ENCODE measurements at regions not wholly inside any gene's neighbourhood (a gene's known extent, or its start where the extent isn't known, plus 50 kb on each side); places are given as distances from the start of the nearest gene placed in this dataset.

DNA sequence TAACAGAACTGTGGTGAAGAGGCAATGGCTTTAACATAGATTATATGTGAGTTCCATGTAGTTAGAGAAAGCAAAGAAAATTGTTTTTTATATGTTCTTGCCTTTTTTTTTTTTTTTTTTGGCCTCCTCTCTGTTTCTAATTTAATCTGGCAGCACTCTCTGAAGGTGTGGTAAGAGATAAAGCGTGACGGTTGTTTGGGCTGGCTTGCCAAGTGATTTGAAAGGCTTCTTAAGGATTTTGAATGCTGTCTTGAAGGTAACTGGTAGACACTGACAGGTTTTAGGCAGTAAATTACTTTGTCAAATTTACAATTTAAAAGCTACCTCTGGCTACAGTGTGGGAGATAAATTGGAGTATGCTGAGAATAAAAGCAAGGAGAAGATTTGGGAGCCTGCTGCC, 269.3 kb upstream of the HS3ST1 start:
- FAIRE-seq (no peak), DNase-seq (ENCODE audit: insufficient read length, low spot score) (no peak)
- TF ChIP-seq, protein P1, sequence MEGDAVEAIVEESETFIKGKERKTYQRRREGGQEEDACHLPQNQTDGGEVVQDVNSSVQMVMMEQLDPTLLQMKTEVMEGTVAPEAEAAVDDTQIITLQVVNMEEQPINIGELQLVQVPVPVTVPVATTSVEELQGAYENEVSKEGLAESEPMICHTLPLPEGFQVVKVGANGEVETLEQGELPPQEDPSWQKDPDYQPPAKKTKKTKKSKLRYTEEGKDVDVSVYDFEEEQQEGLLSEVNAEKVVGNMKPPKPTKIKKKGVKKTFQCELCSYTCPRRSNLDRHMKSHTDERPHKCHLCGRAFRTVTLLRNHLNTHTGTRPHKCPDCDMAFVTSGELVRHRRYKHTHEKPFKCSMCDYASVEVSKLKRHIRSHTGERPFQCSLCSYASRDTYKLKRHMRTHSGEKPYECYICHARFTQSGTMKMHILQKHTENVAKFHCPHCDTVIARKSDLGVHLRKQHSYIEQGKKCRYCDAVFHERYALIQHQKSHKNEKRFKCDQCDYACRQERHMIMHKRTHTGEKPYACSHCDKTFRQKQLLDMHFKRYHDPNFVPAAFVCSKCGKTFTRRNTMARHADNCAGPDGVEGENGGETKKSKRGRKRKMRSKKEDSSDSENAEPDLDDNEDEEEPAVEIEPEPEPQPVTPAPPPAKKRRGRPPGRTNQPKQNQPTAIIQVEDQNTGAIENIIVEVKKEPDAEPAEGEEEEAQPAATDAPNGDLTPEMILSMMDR (IDR thresholded peaks at IDR 0.05; ENCODE audit: insufficient read depth, missing control alignments): no peak

DNA sequence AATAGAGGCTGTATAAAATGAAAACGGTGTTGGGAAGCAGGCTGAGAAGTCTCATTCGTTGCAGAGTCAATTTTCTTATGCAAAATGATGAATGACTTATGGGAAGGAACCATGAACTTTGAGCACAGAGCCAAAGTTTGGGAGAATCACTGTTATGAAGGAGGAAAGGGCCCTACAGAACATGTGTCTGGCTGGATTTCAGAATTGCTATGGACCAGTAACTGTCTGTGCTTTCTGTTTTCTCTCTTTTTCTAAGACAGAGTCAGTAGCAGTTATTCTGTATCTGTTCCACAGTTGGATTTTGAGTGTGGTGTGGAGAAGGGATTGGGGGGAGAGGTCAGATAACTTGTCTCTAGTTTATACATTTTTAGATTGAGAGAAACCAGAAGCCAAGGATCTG, 265.0 kb upstream of the HS3ST1 start:
- FAIRE-seq: no peak
- TF ChIP-seq, protein P1 (IDR thresholded peaks at IDR 0.05; ENCODE audit: insufficient read depth, missing control alignments): no peak
- DNase-seq (ENCODE audit: insufficient read length, low spot score): no peak

DNA sequence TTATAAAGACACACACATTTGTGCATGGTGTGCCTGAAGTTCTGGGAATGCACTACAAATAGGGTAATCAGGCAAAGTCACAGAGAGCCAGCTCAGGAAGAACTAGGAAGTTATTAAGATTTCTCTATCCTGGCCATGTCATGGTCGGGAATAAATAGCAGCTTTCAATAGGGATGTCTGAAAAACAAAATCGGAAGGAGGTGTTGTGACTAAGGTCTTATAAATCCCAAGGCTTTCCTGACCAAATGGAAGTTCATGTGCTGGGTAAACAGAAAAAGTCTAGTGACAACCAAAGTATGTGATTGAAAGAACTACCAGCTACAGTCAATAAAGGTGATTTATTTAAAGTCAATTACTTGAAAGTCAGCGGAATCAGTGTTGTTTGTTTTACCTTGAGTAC, 262.5 kb upstream of the HS3ST1 start:
- no peak for DNase-seq (ENCODE audit: insufficient read length, low spot score)
- no peak for FAIRE-seq
- TF ChIP-seq, protein P1 (IDR thresholded peaks at IDR 0.05; ENCODE audit: insufficient read depth, missing control alignments): no peak

DNA sequence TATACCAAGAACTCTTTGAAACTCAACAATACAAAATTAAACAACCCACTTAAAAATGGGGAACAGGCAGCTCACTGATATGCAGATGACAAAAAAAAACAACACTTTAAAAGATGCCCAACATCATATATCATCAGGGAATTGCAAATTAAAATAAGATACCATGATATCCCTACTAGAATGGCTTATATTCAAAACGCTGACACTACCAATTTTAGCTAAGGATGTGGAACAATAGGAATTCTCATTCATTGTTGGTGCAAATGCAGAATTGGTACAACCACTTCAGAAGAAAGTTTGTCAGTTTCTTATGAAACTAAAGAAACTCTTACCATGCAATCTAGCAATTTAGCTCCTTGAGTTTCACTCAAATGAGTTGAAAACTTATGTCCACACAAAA, 259.0 kb upstream of the HS3ST1 start:
- TF ChIP-seq, protein P1 (IDR thresholded peaks at IDR 0.05; ENCODE audit: insufficient read depth, missing control alignments): no peak
- FAIRE-seq (no peak), DNase-seq (ENCODE audit: insufficient read length, low spot score) (no peak)

DNA sequence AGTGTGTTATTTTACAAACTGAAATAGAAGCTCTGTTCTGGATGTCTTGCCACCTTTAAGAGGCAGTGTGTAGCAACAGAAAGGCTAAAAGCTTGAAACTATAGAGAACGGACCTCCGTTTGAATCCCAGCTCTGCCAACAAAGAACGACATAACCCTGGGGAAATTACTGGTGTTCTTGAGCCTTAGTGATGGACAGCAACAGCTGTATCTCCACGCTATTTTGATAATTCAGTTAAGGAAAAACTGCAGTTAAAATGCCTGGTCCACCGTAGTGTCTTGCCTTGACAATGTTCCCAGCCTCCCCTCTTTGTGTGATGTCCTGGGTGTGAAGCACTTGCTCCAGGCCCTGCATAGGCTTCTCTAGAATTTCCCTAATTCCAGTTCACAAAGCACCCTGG, 256.8 kb upstream of the HS3ST1 start:
- DNase-seq (ENCODE audit: insufficient read length, low spot score) (no peak), FAIRE-seq (no peak)
- TF ChIP-seq, protein P1 (IDR thresholded peaks at IDR 0.05; ENCODE audit: insufficient read depth, missing control alignments): no peak

DNA sequence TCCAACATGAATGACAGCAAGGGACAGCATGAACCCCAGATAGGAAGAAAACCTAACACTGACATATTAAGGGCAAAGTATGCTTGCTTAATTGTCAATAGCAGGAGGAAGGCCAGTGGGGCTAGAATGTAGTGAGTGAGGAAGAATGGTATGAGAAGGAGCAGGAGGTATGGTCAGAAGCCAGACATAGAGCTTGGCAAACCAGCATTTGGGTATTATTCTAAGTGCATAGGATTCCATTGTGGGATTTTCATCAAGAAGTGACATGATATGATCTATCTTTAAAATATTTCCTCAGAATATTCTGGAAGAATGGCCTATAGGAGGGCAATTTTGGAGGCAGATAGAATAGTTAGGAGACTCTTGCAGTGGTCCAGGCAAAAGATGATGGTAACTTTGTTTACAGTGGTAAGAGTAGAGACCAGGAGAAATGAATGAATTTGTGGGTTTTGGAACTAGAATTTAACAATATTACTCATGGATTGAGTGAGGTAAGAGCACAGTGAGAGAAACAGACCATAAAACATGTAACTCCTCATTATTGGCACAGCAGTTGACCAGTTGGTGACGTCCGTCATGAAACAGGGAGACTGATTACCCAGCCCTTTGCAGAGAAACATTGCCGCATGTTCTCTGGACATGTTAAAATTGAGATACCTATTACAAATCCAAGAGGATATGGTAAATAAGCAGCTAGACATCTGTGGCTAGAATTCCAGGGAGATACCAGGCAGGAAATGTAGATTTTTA, 246.5 kb upstream of the HS3ST1 start:
- DNase-seq (ENCODE audit: insufficient read length, low spot score) (no peak), FAIRE-seq (no peak)
- TF ChIP-seq, protein P1 (IDR thresholded peaks at IDR 0.05; ENCODE audit: insufficient read depth, missing control alignments): no peak

DNA sequence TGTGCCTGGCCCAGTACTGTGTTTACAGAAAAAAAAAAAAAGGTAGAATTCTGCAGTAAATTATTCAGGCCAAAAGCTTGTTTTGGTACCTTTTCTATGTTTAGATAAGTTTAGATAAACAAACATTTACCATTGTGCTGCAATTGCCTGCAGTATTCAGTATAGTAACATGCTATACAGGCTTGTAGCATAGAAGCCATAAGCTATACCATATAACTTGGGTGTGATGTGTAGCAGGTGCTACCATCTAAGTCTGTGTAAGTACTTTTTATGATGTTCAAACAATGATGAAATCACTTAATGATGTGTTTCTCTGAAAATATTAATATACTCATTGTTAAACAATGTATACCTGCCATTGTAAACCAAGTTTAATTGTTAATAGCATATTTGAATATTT, 241.6 kb upstream of the HS3ST1 start:
- no peak for DNase-seq (ENCODE audit: insufficient read length, low spot score)
- FAIRE-seq: no peak
- TF ChIP-seq, protein P1 (IDR thresholded peaks at IDR 0.05; ENCODE audit: insufficient read depth, missing control alignments): no peak

Measured in D721Med (cell line).